PC-3 (cell line): ENCODE measurements at regions not wholly inside any gene's neighbourhood (a gene's known extent, or its start where the extent isn't known, plus 50 kb on each side); places are given as distances from the start of the nearest gene placed in this dataset.

Experiments
- ATAC-seq: fragments of 200-7000 bp; cut with Tn5 transposase; 2 replicates; pipeline ENCODE4 v1.9.1; 2020; ENCODE audit warnings: mild to moderate bottlenecking, moderate library complexity
- BruUV-seq: library from RNA; stranded (reverse); fragments of 400-500 nt; replicated peaks from 2 replicates; lab custom pipeline; 2021; lab: Mats Ljungman, UMichigan
- CTCF ChIA-PET: fragments of 300-600 bp; sonication (Branson Sonifier 250); formaldehyde crosslinking; loops from one replicate; lab custom pipeline; 2022; ENCODE audit warnings: antibody characterized with exemption; lab: Charles Lee
- POLR2A ChIA-PET: fragments of 300-600 bp; sonication (Branson Sonifier 250); formaldehyde crosslinking; loops from one replicate; lab custom pipeline; 2022; ENCODE audit warnings: antibody characterized with exemption; ENCODE audit not compliant: unreplicated experiment; lab: Charles Lee
- DNase-seq: peaks from one replicate; pipeline ENCODE4 v3.0.0-alpha.2; 2015
- H2AFZ ChIP-seq: fragments of 300-600 bp; sonication (generic); 2 replicates; pipeline ENCODE4 v1.6.0; 2016; ENCODE audit warnings: antibody characterized with exemption, low read length
- H3F3A ChIP-seq: fragments of 300-600 bp; sonication (generic); one replicate; pipeline ENCODE4 v1.6.0; 2017; ENCODE audit warnings: antibody characterized with exemption, low read length, control low read depth, mild to moderate bottlenecking; ENCODE audit not compliant: unreplicated experiment
- H3K27ac ChIP-seq: fragments of 300-600 bp; sonication (generic); 2 replicates; pipeline ENCODE4 v1.5.1; 2016; ENCODE audit warnings: mild to moderate bottlenecking, low read length
- H3K27me3 ChIP-seq: fragments of 300-600 bp; sonication (generic); 2 replicates; pipeline ENCODE4 v1.6.1; 2016; ENCODE audit warnings: low read length, mixed read lengths
- H3K36me3 ChIP-seq: fragments of 300-600 bp; sonication (generic); 2 replicates; pipeline ENCODE4 v1.6.1; 2016; ENCODE audit warnings: low read depth, mixed run types, low read length, mixed read lengths
- H3K4me1 ChIP-seq: fragments of 300-600 bp; sonication (generic); 2 replicates; pipeline ENCODE4 v1.5.1; 2016; ENCODE audit warnings: low read length; ENCODE audit not compliant: insufficient read depth
- H3K4me2 ChIP-seq: fragments of 300-600 bp; sonication (generic); 2 replicates; pipeline ENCODE4 v1.6.0; 2016; ENCODE audit warnings: low read length
- H3K4me3 ChIP-seq: fragments of 300-600 bp; sonication (generic); 2 replicates; pipeline ENCODE4 v1.5.1; 2016; ENCODE audit warnings: mild to moderate bottlenecking, low read length, mixed read lengths
- H3K79me2 ChIP-seq: fragments of 300-600 bp; sonication (generic); 2 replicates; pipeline ENCODE4 v1.6.1; 2017; ENCODE audit warnings: low read length, mixed read lengths
- H3K9ac ChIP-seq: fragments of 300-600 bp; sonication (generic); 2 replicates; pipeline ENCODE4 v1.6.0; 2016; ENCODE audit warnings: mild to moderate bottlenecking, low read length
- H3K9me2 ChIP-seq: fragments of 300-600 bp; sonication (generic); replicated peaks from 2 replicates; pipeline ENCODE4 v1.6.1; 2016; ENCODE audit warnings: mixed run types, low read length, mixed read lengths
- H3K9me3 ChIP-seq: fragments of 300-600 bp; sonication (generic); 2 replicates; pipeline ENCODE4 v1.6.1; 2016; ENCODE audit warnings: low read length, mixed read lengths
- H4K20me1 ChIP-seq: fragments of 300-600 bp; sonication (generic); 2 replicates; pipeline ENCODE4 v1.6.1; 2016; ENCODE audit warnings: low read length, mixed read lengths
- EZH2 ChIP-seq: fragments of 300-600 bp; sonication (generic); IDR thresholded peaks from one replicate; pipeline ENCODE4 v1.6.1; 2017; ENCODE audit warnings: antibody characterized with exemption, mild to moderate bottlenecking, low read length; ENCODE audit not compliant: unreplicated experiment
- EZH2phosphoT487 ChIP-seq: fragments of 300-600 bp; sonication (generic); IDR thresholded peaks from 2 replicates; pipeline ENCODE4 v1.6.1; 2018; ENCODE audit warnings: mild to moderate bottlenecking, antibody characterized with exemption, low read length, borderline replicate concordance
- intact Hi-C: fragments of 100-400 bp; cut with micrococcal nuclease; formaldehyde crosslinking; loops from 2 replicates; pipeline ENCODE4 v1.9.0; 2023
- TF ChIP-seq, protein P1 (sequence below): fragments of 300-600 bp; sonication (generic); conservative IDR thresholded peaks from 2 replicates; pipeline ENCODE4 v1.5.1; 2017; ENCODE audit warnings: antibody characterized with exemption, low read depth, mild to moderate bottlenecking, low read length

GRCh38 chrX:45727761-45728160, 527.1 kb upstream of the DIPK2B start:
- ChIA-PET POLR2A (no interaction called here), CTCF (no interaction called here)
- no peaks in the 10 kb centered on the region for H3K9me3 ChIP-seq
- no peak overlapping the region for H3K9ac ChIP-seq
- intact Hi-C loops = no loop called here
- ATAC-seq (no peak), DNase-seq (no peak)
- TF ChIP-seq EZH2 (no peak), EZH2phosphoT487 (no peak)
- no TSS peak for BruUV-seq
- no peaks in the 10 kb centered on the region for H3K36me3 ChIP-seq
- no peak overlapping the region for H3K27ac ChIP-seq
- H3K27me3 ChIP-seq = no peaks in the 10 kb centered on the region
- no peak overlapping the region for H2AFZ ChIP-seq
- no peaks in the 10 kb centered on the region for H4K20me1 ChIP-seq
- no peaks in the 10 kb centered on the region for H3K9me2 ChIP-seq
- no peaks in the 10 kb centered on the region for H3K4me1 ChIP-seq
- no peak overlapping the region for H3K4me3 ChIP-seq
- no peaks in the 10 kb centered on the region for H3K79me2 ChIP-seq
- no peak overlapping the region for H3K4me2 ChIP-seq
- H3F3A ChIP-seq = no peaks in the 10 kb centered on the region

DNA sequence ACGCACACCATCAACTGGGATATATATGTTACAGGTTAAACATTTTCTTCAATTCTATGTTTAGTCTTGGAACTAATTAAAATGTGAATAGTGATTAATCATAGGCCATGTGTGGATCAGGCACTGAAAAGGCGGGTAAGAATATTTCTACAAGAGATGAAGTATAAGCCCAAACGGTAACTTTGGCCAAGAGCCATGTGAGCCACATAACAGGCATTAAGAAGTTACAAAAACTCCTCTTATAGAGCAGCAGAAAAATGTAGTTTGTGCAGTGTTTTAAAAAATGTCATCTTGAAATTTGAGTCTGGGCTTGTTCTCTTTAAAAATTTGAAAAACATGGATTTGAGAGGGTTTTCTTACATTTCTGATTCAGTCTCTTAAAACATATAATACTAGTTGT, 521.8 kb upstream of the DIPK2B start:
- peaks cover 7% of the 10 kb centered on the region for H3F3A ChIP-seq
- no peak for DNase-seq
- no TSS peak for BruUV-seq
- no peaks in the 10 kb centered on the region for H3K9me2 ChIP-seq
- TF ChIP-seq, protein P1, sequence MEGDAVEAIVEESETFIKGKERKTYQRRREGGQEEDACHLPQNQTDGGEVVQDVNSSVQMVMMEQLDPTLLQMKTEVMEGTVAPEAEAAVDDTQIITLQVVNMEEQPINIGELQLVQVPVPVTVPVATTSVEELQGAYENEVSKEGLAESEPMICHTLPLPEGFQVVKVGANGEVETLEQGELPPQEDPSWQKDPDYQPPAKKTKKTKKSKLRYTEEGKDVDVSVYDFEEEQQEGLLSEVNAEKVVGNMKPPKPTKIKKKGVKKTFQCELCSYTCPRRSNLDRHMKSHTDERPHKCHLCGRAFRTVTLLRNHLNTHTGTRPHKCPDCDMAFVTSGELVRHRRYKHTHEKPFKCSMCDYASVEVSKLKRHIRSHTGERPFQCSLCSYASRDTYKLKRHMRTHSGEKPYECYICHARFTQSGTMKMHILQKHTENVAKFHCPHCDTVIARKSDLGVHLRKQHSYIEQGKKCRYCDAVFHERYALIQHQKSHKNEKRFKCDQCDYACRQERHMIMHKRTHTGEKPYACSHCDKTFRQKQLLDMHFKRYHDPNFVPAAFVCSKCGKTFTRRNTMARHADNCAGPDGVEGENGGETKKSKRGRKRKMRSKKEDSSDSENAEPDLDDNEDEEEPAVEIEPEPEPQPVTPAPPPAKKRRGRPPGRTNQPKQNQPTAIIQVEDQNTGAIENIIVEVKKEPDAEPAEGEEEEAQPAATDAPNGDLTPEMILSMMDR = no peak
- no peak for TF ChIP-seq EZH2
- TF ChIP-seq EZH2phosphoT487 = no peak
- H3K36me3 ChIP-seq = no peaks in the 10 kb centered on the region
- no peak overlapping the region for H2AFZ ChIP-seq
- H3K9ac ChIP-seq = no peak overlapping the region
- peaks cover 29% of the 10 kb centered on the region for H3K4me1 ChIP-seq
- H3K27me3 ChIP-seq = no peaks in the 10 kb centered on the region
- H4K20me1 ChIP-seq = no peaks in the 10 kb centered on the region
- no peaks in the 10 kb centered on the region for H3K9me3 ChIP-seq
- ChIA-PET POLR2A (no interaction called here), CTCF (no interaction called here)
- H3K79me2 ChIP-seq = no peaks in the 10 kb centered on the region
- no peak overlapping the region for H3K27ac ChIP-seq
- H3K4me2 ChIP-seq = no peak overlapping the region
- ATAC-seq = no peak
- intact Hi-C loops = no loop called here
- H3K4me3 ChIP-seq = no peak overlapping the region

- H3K4me3 ChIP-seq = no peak overlapping the region
- intact Hi-C loops = no loop called here
- DNase-seq (no peak), ATAC-seq (no peak)
- H3K4me2 ChIP-seq = 0 out of 2 replicates have a peak overlapping the region, but pooled peaks have one; percentile 6
- peak overlapping the region; percentile 100 for H3K27ac ChIP-seq
- H3K9ac ChIP-seq = peak overlapping the region; percentile 22; the same call in 1 of the 2 replicates
- no peaks in the 10 kb centered on the region for H3K9me3 ChIP-seq
- peaks cover 22% of the 10 kb centered on the region for H3F3A ChIP-seq
- no peaks in the 10 kb centered on the region for H3K79me2 ChIP-seq
- no peaks in the 10 kb centered on the region for H3K27me3 ChIP-seq
- no peak overlapping the region for H2AFZ ChIP-seq
- H3K36me3 ChIP-seq = no peaks in the 10 kb centered on the region
- H3K9me2 ChIP-seq = no peaks in the 10 kb centered on the region
- peaks cover 54% of the 10 kb centered on the region for H3K4me1 ChIP-seq
- CTCF ChIA-PET = no interaction called here
- no TSS peak for BruUV-seq
- POLR2A ChIA-PET = interaction anchor here (0.6 kb wide), 1 partner anchor 9 kb away, joined by 3 read pairs; no protein-coding TSS in a partner anchor
- TF ChIP-seq EZH2 = no peak
- TF ChIP-seq EZH2phosphoT487 = no peak
- TF ChIP-seq, protein P1 = no peak
- H4K20me1 ChIP-seq = no peaks in the 10 kb centered on the region
Observed at GRCh38 chrX:45719751-45720501, 519.2 kb upstream of the DIPK2B start.
